ENCODE measurements at regions not wholly inside any gene's neighbourhood (a gene's known extent, or its start where the extent isn't known, plus 50 kb on each side); places are given as distances from the start of the nearest gene placed in this dataset.

DNA sequence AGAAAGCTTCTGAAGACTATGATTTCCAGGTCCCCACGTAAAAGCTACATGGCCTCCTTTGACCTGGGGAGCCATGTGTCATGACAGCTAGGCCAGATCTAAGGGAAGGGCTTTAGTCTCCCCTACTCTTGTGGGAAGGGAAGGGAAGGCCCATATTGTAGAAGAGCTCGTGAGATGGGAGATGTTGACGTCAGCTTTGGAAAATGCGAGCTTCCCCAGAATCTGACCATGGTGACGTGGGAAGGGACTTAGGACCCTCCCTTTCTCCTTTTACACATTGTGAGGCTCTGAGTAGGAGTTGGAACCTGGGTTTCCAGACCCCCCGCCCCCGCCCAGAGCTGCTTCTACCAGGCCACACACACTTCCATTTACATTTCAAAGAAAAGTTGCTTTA, 165.5 kb downstream of the SYK start:
- TF ChIP-seq, protein P1, sequence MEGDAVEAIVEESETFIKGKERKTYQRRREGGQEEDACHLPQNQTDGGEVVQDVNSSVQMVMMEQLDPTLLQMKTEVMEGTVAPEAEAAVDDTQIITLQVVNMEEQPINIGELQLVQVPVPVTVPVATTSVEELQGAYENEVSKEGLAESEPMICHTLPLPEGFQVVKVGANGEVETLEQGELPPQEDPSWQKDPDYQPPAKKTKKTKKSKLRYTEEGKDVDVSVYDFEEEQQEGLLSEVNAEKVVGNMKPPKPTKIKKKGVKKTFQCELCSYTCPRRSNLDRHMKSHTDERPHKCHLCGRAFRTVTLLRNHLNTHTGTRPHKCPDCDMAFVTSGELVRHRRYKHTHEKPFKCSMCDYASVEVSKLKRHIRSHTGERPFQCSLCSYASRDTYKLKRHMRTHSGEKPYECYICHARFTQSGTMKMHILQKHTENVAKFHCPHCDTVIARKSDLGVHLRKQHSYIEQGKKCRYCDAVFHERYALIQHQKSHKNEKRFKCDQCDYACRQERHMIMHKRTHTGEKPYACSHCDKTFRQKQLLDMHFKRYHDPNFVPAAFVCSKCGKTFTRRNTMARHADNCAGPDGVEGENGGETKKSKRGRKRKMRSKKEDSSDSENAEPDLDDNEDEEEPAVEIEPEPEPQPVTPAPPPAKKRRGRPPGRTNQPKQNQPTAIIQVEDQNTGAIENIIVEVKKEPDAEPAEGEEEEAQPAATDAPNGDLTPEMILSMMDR (IDR thresholded peaks at IDR 0.05), result no peak
- TF ChIP-seq POLR2AphosphoS5 (IDR thresholded peaks at IDR 0.05), result no peak
- TF ChIP-seq EP300 (IDR thresholded peaks at IDR 0.05), result no peak
- TF ChIP-seq POLR2A (IDR thresholded peaks at IDR 0.05), result no peak
